ENCODE measurements at regions not wholly inside any gene's neighbourhood (a gene's known extent, or its start where the extent isn't known, plus 50 kb on each side); places are given as distances from the start of the nearest gene placed in this dataset.
"Not testable (repeated sequence)": the region's sequence is repeated elsewhere in the genome, so short reads cannot be mapped to it uniquely, and the experiment has no call there.

GRCh38 chr9:62798884-62799850 is 1609.3 kb downstream of the SPATA31A7 start:
- H3K27ac ChIP-seq; H3K9me3 ChIP-seq; intact Hi-C loops (cut with DNase I); H3K36me3 ChIP-seq: not testable (repeated sequence)
- Histone ChIP-seq H3K27me3 (peaks cover 15% of the 10 kb centered on the region), H3K4me3 (replicated peaks in 1 of 3) (peak overlapping the region in 1 of 3 donors; percentile 16), H3K4me1 (peaks cover 10 to 37% of the 10 kb centered on the region in 2 donors)
- 19 to 23% methylated on average over 35 of the region's 35 CpGs for WGBS, 2 donors
- DNase-seq, result peak; percentile 13 to 26

GRCh38 chr9:62799851-62800371 is 1610.1 kb downstream of the SPATA31A7 start:
- Histone ChIP-seq H3K27me3 (peaks cover 17% of the 10 kb centered on the region), H3K4me1 (peaks cover 10 to 37% of the 10 kb centered on the region in 2 donors), H3K4me3 (replicated peaks in 1 of 3) (peak overlapping the region in 2 of 3 donors; percentile 16), H3K27ac (peak overlapping the region in 1 of 3 donors; percentile 5)
- WGBS, 2 donors, result 19 to 21% methylated on average over 26 of the region's 36 CpGs
- H3K9me3 ChIP-seq; H3K36me3 ChIP-seq; intact Hi-C loops (cut with DNase I): not testable (repeated sequence)
- peak; percentile 47 to 55 for DNase-seq

GRCh38 chr9:62800451-62801371 is 1610.9 kb downstream of the SPATA31A7 start:
- peaks cover 17% of the 10 kb centered on the region for H3K27me3 ChIP-seq
- H3K36me3 ChIP-seq; intact Hi-C loops (cut with DNase I); H3K9me3 ChIP-seq: not testable (repeated sequence)
- 35 to 39% methylated on average over 29 to 30 of the region's 30 CpGs for WGBS, 2 donors
- H3K27ac ChIP-seq, result peak overlapping the region in 1 of 3 donors; percentile 5
- H3K4me1 ChIP-seq, result peaks cover 10 to 37% of the 10 kb centered on the region in 2 donors
- H3K4me3 ChIP-seq (replicated peaks in 1 of 3), result peak overlapping the region in 1 of 3 donors; percentile 16
- peak in 1 of 2 donors; percentile 9 for DNase-seq

- H3K36me3 ChIP-seq; H3K9me3 ChIP-seq; intact Hi-C loops (cut with DNase I); H3K27ac ChIP-seq: not testable (repeated sequence)
- WGBS, 2 donors, result 31 to 40% methylated on average over 15 of the region's 15 CpGs
- Histone ChIP-seq H3K4me1 (peaks cover 10 to 37% of the 10 kb centered on the region in 2 donors), H3K4me3 (replicated peaks in 1 of 3) (peak overlapping the region in 1 of 3 donors; percentile 42), H3K27me3 (peaks cover 17% of the 10 kb centered on the region)
- peak in 1 of 2 donors; percentile 6 for DNase-seq
These were observed 1611.6 kb downstream of the SPATA31A7 start for GRCh38 chr9:62801372-62801811.

- WGBS, 2 donors, result 3 to 10% methylated on average over 52 to 63 of the region's 63 CpGs
- TF ChIP-seq CTCF (IDR thresholded peaks at IDR 0.05), result peak in 1 of 6 experiments; percentile 9
- intact Hi-C loops (cut with DNase I); H3K9me3 ChIP-seq; H3K36me3 ChIP-seq: not testable (repeated sequence)
- H3K27me3 ChIP-seq, result peaks cover 17% of the 10 kb centered on the region
- peak; percentile 62 to 78 for DNase-seq
- H3K27ac ChIP-seq, result peak overlapping the region; percentile 45 to 62 (median 48)
- peak overlapping the region in 2 of 3 donors; percentile 32 to 42 for H3K4me3 ChIP-seq (replicated peaks in 1 of 3)
- H3K4me1 ChIP-seq, result peaks cover 10 to 37% of the 10 kb centered on the region in 2 donors
These were observed 1612.3 kb downstream of the SPATA31A7 start for GRCh38 chr9:62801961-62802718.

- H3K9me3 ChIP-seq; intact Hi-C loops (cut with DNase I); DNase-seq; H3K36me3 ChIP-seq: not testable (repeated sequence)
- WGBS, 2 donors, result 13 to 16% methylated on average over 9 of the region's 9 CpGs
- Histone ChIP-seq H3K4me1 (peaks cover 10 to 37% of the 10 kb centered on the region in 2 donors), H3K4me3 (replicated peaks in 1 of 3) (peak overlapping the region in 2 of 3 donors; percentile 32 to 42), H3K27me3 (peaks cover 17% of the 10 kb centered on the region), H3K27ac (peak overlapping the region in 2 of 3 donors; percentile 48 to 62)
These were observed 1612.9 kb downstream of the SPATA31A7 start for GRCh38 chr9:62802719-62803079.

- WGBS, 2 donors, result 63 to 66% methylated on average over 2 of the region's 2 CpGs
- H3K36me3 ChIP-seq; H3K4me3 ChIP-seq (replicated peaks in 1 of 3); intact Hi-C loops (cut with DNase I); DNase-seq; H3K27ac ChIP-seq; H3K9me3 ChIP-seq: not testable (repeated sequence)
- Histone ChIP-seq H3K27me3 (peaks cover 17% of the 10 kb centered on the region), H3K4me1 (peaks cover 10 to 37% of the 10 kb centered on the region in 2 donors)
These were observed 1613.3 kb downstream of the SPATA31A7 start for GRCh38 chr9:62803099-62803498.

- Histone ChIP-seq H3K4me1 (peaks cover 10 to 30% of the 10 kb centered on the region in 2 donors), H3K27me3 (peaks cover 17% of the 10 kb centered on the region)
- intact Hi-C loops (cut with DNase I); H3K4me3 ChIP-seq (replicated peaks in 1 of 3); H3K27ac ChIP-seq; DNase-seq; H3K9me3 ChIP-seq; H3K36me3 ChIP-seq: not testable (repeated sequence)
- 36 to 46% methylated on average over 1 of the region's 1 CpG for WGBS, 2 donors
These were observed 1614.5 kb downstream of the SPATA31A7 start for GRCh38 chr9:62804314-62804713.

GRCh38 chr9:62807424-62807823 is 1617.6 kb downstream of the SPATA31A7 start:
- DNase-seq; H3K36me3 ChIP-seq; H3K27me3 ChIP-seq; H3K9me3 ChIP-seq; H3K27ac ChIP-seq; intact Hi-C loops (cut with DNase I); H3K4me3 ChIP-seq (replicated peaks in 1 of 3); H3K4me1 ChIP-seq: not testable (repeated sequence)
- WGBS, 2 donors, result 37 to 42% methylated on average over 3 of the region's 3 CpGs

GRCh38 chr9:62808081-62808480 is 1618.2 kb downstream of the SPATA31A7 start:
- DNase-seq; H3K9me3 ChIP-seq; H3K4me3 ChIP-seq (replicated peaks in 1 of 3); intact Hi-C loops (cut with DNase I); H3K4me1 ChIP-seq; H3K36me3 ChIP-seq; H3K27ac ChIP-seq; H3K27me3 ChIP-seq: not testable (repeated sequence)
- WGBS, 2 donors, result 56 to 69% methylated on average over 3 of the region's 3 CpGs
